Stimulated activated CD8-positive, alpha-beta memory T cell treated with anti-CD3 and anti-CD28 coated beads, Interleukin-4, amount 100 ng/mL, for 4 hours (primary cell): ENCODE measurements at regions not wholly inside any gene's neighbourhood (a gene's known extent, or its start where the extent isn't known, plus 50 kb on each side); places are given as distances from the start of the nearest gene placed in this dataset.

Experiments used
- DNase-seq, 2 donors: peaks; one replicate each; pipeline ENCODE4 v3.0.0-alpha.2; 2020; ENCODE audit warnings: low read depth in 2 of 2, low spot score in 1 of 2

DNA sequence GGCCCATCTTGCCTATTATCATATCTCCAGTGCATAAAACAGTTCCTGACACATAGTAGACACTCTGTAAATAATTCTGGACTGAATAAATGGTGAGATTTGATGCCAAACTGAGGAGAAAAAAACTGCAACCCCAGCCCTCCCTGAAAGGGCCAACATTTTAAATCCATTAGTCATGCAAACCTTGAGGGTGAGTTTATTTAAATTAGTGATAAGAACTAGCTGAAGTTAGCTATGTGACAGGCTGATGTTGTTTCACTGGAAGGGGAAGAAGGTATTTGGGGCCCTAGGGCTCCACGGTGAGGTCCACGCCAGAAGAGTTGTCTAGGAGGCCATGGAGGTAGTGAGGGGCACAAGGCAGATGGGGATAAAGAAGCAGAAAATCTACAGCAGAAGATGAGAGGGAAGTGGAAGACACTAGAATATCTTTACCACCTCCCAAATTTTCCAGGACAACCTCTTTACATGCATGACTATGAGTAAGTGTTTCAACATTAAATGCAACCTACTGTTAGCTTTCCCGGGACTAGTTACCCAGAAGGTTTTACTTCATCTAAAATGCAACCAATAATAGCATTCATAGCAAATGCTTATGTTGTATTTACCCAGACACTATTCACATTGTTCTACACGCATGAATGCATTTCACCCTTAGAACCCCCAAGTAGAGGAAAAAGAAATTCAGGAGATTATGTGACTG lies 183.2 kb upstream of the LYZL1 start:
- no peak for DNase-seq

DNA sequence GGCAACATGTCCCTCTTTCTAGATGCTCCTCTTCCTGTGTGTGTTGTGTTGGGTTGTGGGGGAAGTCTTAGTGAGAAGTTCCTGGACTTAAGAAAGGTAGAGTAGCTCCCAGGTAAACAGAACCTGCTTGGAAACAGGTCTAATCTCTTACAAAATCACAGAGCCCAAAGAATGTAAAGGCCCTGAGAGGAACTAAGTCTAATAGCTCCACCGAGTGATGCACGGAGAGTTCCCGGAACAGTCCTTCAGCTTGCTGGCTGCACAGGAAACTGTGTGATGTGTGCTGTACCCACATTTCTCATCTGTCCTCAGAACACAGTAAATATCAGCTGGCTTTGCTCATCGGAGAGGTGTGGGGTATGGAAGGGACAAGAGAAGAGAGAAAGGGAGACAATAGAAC lies 182.6 kb upstream of the LYZL1 start:
- DNase-seq = no peak

DNA sequence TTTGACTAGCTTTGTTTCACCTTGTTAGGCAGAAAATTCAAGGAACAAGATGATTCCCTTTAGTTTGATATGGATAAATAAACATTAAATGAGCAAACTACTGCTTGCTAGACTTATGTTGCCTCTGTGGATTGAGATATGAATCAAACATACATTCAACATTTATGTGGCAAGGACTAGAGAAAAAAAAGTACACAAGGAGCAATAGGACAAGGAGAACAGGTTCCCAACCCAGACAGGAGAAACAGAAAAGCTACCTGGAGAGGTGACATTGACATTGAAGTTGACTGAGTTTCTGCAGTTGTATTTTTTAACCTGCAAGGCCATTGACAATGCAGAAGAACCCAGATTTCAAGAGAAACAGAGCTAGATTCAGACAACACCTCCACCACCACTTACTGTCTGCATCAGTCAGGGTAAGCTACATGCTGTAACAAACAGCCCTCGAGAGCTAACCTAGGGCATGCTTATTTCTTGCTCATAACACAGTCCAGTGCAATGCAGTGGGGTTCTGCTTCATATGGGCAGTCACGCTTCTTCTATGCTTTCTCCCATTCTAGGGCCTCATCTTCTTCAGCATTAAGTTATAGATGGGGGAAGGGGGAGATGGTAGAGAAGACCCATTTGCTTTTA lies 180.9 kb upstream of the LYZL1 start:
- DNase-seq = no peak

DNA sequence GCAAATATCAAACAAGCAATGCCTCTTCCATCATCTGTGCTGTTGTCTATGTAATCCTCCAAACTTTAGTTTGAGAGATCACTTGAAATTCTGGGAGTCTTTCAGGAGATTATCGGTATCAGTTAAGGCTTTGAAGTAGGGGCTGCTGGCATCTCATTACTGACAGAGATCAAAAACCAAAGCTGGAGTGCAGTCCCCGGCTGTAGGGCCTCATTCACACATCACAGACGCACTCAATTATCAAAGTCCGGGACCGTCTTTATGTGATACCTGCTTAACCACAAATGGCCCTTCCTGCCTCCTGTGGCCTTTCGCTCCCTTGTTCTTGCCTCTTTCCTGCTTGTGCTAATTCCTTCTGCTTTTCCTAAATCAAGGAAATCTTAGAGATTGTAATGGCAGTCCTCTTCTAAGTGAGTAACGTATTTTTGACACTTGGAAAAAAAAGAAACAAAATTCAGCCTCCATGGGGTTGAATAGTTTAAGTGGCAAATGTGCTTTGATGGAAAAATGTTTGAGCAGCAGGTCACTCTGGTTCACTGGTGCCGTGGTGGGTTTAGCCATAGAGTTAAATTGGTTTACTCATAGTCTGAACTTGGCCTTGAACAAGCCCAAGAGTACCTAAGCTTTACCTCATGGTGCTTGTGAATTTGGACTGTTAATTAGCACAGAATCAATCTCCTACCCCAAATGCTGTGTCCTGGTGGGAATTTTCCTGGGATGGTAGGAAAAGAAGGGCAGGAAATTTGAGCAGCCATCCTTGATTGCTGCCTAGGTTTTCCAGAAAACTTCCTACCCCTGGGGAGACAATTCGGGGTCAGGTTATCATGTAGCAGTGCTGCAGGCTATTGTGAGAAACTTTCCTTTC lies 178.9 kb upstream of the LYZL1 start:
- no peak for DNase-seq

DNA sequence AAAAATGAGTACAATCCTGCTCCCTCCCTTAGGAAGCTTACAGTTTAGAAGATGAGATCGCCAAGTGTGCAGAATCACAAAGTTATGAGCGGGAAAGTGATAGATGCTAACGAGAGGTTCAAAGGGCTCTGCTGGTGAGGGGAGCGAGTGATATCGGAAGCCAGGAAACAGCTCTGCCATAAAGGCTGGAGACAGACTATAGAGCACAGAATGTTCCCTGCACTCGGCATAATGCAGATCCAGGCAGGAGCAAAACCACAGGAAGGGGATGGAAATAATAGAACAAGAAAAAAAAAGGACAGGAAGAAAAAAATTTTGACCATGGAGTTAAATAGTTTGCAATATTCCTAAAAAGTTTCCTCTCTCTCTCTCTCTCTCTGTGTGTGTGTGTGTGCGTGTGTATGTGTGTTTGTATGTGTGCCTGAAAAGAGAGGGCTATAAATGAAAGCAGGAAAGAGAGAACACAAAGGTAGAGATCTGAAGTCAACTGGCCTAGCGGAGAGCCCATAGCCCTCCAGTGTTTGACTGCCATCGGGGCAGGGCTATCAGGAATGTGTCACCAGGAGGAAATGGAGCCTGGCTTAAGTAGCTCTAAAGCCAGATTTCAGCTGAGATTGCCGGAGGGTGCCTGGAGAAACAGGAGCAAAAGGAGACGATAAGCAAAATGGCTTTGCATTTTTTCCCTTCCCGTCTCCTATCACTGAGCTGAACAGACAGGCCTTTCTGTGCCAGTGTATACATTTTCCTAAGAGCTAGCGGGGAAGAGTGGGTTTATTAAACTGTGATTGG lies 175.8 kb upstream of the LYZL1 start:
- no peak for DNase-seq

DNA sequence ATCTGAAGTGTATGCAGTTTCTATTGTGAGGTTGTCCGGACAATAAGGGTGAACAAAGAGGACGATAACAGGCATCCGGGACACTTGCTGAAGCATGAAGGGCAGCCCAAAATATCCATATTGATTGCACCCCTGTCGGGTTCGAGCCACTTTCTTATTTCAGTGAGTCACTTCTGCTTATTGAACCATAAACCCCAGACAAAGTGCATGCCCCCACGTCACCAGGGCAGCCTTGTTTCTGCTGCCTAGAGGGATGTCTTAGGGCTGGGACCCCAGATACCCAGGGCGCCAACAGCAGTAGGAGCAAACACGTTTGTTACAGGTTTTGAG lies 175.3 kb upstream of the LYZL1 start:
- DNase-seq = no peak

DNA sequence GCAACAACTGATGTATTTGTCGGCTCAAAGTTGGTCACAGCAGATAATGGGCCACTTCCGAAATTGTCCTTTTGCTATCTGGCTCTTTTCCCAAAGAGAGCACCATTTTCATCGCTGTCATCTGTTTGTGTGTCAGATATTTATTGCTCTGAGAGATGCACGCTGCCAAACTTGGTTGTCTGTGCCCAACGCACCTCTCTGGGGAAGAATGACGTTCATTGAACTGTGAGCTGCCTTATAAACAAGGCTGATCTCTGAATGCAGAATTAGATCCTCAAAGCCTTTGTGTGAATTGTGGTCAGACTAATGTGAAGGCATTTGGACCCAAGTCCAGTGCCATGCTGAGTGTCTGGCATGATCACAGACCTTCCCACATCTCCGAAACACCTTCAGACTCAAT lies 174.7 kb upstream of the LYZL1 start:
- DNase-seq = no peak

DNA sequence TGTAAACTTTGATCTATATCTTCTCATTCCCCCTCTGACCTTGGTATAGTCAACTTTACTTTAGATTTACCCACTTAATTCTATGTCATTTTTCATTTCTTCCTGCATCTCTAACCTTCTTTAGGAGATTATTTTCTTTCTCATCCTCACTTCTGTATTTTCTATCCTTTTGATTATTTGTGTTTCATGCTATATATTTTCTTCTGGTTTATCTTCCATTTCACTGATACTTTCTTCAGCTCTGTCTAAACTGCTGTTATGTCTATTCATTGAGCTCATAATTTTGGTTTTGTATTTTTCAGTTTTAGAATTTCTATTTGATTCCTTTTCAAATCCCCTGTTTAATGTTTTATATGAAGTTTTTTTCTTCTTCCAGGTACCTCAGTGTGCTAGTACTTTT lies 171.1 kb upstream of the LYZL1 start:
- no peak for DNase-seq

DNA sequence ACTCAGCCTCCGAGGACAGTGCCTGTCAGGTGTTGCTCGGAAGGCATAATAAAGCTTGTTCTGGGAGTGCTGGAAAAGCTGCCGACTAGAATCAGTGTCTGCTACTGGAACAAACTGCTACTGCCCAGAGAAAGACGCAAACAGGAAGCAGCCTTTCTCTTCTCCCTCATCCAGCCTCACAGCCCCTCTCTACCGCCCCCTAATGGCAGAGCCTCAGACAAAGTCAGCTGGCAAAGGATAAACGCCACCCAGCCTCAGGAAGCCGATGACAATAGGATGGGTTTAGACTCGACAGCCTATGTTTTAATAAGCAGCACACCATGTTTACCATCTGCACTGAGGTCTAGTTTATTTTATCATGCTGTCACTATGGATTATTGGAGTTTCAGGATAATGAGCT lies 169.5 kb upstream of the LYZL1 start:
- DNase-seq = no peak

DNA sequence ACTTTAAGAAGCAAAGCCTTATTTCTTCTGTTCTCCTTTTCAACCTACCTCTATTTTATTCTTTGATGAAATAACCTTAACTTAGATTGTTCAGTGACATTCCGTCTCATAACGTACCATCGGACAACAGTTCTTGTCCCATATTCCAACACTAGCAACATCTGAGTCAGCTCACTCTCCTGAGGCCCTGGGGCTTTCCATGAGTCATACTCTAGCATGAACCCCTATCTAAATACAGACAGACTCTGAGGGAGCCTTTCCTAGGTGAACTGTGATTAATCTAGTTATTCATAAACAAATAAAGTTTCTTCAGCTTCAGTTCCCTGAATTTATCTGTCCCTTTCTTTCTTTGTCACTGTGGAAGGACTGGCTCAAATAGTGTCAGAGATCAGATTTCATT lies 168.7 kb upstream of the LYZL1 start:
- no peak for DNase-seq

DNA sequence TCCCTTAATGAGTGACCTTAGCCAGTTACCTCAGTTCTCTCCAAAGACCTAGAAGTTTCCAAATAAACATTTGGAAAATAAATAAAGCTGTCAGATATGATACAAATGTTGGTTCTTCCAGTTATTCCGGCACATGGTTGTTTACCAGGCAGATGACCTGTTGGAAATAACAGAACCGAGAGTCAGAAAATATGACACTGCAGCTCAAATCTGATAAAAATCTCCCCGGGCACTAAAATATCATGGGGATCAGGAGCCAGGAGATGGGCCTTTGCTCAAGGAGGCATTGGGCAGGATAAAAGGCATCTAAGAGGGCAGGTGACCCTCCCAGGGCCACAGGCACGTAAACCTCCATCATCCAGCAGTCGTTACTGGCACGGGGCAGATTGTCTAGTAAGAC lies 164.0 kb upstream of the LYZL1 start:
- DNase-seq = no peak

DNA sequence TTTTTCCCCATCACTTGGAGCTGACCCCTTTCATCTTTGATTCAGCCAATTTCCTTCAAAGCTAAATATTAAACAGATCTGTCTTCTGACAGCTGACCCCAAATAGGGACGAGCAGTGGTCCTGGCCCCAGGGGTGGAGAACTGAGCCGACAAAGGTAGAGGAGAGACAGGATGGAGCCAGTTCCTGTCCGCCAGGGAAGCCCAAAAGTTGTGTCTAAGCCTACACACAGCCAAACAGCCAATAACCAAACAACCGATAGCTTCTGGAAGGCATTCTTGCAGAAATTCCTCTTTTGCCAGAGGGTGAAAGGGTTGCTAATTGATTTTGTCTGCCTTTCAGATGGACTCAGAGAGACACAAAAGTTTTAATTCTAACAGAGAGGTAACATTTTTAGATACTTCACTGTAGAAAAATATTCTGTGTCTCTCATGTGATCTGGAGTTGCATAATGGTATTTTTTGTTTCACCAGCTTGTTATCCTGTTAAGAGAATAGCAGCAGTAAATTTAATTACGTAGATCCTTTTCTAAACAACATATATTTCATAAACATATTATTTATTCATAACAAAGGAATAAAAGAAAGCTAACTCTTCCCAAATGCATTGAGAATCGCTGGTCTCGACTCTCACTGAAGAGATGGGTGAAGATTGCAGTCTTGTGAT lies 161.7 kb upstream of the LYZL1 start:
- no peak for DNase-seq

DNA sequence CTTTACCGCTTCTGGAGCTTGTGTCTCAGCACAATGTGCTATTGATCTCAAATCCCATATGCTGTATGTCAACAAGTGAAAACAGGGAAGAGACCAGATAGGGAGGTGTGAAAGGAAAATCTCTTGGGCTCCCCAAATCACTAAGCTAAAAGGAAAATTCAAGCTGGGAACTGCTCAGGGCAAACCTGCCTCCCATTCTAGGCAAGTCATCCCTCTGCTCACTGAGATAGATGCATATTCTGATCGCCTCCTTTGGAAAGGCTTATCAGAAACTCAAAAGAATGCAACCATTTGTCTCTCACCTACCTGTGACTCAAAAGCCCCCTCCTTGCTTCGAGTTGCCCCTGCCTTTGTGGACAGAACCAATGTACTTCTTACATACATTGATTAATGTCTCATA lies 161.1 kb upstream of the LYZL1 start:
- no peak for DNase-seq

DNA sequence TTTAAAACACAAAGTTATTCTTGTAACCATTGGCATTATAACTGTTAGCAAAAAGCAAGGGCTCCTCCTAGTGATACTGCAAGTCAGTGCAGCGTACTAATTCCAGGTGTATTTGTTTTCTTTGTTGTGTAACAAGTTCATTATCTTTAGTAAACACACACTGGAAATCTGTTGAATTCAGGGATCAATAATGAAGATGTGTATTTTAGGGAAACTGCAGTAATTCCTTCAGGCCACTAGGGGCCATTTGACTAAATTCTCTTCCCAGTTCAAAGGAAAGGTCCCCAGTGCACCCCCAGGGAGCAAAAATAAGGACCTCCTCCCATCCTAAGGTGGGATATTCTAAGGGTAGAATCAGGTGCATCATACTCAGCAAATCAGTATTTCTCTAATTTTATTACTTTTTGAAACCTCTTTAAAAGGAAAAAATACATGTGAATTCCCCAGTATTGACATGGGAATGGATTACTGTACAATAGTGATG lies 158.6 kb upstream of the LYZL1 start:
- DNase-seq = no peak

DNA sequence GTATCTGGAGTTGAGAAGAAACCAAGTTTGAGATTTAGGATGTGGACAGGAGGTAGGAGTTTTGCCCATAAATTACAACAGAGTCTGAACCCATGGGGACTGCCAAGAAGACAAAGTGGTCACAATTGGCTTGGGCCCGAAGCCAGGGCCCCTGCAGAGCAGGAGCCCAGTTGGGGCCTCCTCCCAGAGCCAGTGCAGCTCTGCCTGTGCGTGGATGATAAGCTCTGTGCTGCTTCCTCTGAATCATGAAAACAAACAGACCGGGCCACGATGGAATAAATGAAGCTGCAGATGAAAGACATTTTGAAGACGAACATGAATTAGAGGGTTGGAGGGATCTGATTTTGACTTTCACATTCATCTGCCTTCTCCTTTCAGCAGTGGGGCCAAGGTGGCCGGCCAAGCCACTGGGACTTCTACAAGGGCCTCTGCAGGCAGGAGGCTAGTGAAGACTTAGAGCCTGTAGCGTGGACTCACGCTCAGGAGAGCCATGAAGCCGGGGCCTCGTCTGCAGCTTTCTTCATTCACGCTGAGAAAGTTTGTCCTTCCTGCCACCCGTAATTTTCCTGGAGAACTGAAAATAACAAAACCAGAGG lies 156.8 kb upstream of the LYZL1 start:
- DNase-seq = no peak

DNA sequence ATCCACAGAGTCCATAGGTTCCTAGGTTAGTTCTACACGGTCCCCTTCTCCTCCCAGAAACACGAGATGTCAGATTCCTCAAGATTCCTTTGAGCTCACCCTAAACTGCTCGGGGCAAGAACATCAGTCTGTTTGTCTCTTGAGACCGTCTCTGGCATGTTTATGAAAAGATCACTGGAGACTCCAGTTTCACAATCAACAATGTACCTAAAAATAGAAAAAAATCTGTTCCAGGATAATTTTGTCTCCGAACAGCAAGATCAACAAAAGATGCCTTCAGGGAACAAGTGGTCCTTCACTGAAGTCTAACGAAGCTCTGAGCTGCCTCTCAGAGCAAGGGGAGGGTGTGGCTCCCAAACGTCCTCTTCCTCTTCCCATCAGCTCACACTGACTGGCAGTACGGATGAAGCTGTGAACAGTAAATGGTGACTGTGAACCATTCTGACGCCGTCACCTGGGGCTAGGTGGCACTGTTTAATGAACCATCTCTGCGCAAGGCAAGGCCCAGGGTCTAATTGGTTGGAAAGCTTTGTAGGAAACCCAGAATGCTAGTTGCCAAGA lies 156.2 kb upstream of the LYZL1 start:
- no peak for DNase-seq

DNA sequence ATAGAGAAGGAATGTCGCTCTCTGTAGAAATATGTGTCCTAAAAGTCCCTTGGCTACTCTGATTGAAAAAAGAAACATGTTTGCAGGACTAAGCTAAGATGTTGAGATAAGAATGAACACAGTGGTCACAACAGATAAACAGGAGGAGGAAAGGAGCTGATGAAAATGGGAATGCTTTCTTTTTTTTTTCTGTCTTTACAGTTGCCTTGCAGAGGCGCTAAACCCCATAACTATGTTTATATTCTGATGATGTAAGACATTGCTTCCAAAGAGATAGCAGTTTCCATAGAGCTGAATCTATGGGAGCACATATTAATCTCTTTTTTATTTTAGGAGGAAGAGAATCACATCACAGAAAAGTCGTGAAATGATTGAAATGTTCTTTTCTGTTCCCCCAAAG lies 153.5 kb upstream of the LYZL1 start:
- no peak for DNase-seq

DNA sequence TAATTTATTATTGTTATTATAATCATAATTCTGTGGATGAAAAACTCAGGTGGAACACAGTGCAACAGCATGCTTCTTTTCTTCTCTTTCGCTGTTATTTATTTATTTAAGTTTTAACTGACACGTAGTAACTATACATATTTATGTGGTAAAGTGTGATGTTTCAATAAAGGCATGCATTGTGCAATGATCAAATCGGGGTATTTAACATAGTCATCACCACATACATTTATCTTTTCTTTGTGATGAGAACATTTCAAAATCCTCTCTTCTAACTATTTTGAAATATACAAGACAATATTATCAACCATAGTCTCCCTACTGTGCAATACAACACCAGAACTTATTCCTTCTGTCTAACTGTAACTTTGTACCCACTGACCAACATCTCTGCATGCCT lies 152.5 kb upstream of the LYZL1 start:
- no peak for DNase-seq

DNA sequence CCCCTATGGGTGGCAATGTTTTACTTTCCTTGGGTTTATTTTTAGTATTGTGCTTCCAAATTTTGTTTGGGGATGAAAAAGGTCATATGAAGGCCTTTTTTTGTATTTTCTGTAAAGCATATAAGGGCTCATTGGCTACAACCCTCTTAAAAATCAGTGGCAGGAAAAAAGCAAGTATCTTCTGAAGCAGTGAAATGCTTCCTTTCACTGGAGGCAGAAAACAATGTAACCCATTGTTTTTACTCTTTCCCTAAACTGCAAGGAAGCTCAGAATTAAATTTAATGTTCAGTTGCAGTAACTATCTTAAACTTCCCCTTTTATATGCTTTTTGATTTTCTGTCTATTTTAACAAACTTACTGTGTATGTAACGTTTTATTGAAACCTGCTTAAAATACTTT lies 148.7 kb upstream of the LYZL1 start:
- no peak for DNase-seq

DNA sequence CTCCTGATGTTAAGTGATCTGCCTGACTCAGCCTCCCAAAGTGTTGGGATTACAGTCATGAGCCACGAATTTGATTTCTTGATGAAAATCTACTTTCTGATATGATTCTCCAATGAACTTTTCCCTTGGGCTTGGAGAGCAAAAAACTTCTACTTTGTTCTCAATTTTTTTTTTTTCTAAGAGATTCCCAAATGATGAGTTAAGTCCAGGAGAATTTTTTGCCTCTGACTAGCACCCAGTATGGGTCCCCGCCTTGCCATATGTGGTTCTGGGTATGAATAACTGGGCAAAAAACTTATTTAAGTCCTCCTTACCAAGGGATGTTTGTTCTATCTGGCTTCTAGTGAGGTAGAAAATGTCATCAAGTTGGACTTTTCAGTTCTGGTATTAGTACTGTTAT lies 147.9 kb upstream of the LYZL1 start:
- no peak for DNase-seq
